Fibroblast of pulmonary artery (primary cell): ENCODE measurements at regions not wholly inside any gene's neighbourhood (a gene's known extent, or its start where the extent isn't known, plus 50 kb on each side); places are given as distances from the start of the nearest gene placed in this dataset.
A peak's percentile ranks its signal among the peaks of the same experiment; 100 is the strongest.

Experiments used
- DNase-seq: peaks from one replicate; pipeline ENCODE4 v3.0.0-alpha.2; 2010; ENCODE audit warnings: low read depth
- H3K4me3 ChIP-seq: replicated peaks from 2 replicates; pipeline ENCODE4 v1.5.1; 2011; ENCODE audit warnings: low read depth, mild to moderate bottlenecking, control low read depth, low read length, moderate library complexity
- TF ChIP-seq, protein P1 (sequence below): IDR thresholded peaks from 2 replicates; pipeline ENCODE4 v1.5.1; 2011; ENCODE audit warnings: mild to moderate bottlenecking, control low read depth, low read length, inconsistent platforms; ENCODE audit errors: missing control alignments

DNA sequence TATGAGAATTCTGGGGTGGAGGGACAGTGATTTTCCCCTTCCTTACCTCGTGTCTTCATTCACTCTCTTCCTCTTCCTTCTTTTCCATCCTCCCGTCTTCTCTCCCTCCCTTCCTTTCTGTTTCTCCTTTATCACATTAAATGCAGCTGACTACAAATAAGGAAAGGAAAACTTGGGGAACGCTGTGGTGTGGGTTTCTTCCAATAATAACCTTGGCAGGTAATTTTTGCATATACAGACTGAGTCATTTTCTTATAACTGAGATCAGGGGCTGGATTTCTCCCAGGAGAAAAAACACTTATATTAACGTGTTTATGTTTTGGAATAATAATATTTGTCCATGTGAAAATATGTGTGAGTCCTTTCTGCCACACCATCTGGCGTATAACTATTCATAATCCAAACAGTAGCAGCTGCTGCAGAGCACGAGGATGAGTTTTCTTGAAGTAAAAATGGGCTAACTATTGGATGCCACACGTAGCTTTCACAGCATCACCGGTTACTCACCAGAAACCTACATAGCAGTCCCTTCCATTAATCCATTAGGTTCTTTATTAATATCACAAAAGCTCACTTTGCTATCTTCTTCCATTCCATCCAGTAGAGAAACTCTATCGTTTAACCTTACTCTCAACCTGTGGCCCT is 139.2 kb upstream of the SASH1 start:
- DNase-seq = peak; percentile 8
- no peak overlapping the region for H3K4me3 ChIP-seq
- TF ChIP-seq, protein P1, sequence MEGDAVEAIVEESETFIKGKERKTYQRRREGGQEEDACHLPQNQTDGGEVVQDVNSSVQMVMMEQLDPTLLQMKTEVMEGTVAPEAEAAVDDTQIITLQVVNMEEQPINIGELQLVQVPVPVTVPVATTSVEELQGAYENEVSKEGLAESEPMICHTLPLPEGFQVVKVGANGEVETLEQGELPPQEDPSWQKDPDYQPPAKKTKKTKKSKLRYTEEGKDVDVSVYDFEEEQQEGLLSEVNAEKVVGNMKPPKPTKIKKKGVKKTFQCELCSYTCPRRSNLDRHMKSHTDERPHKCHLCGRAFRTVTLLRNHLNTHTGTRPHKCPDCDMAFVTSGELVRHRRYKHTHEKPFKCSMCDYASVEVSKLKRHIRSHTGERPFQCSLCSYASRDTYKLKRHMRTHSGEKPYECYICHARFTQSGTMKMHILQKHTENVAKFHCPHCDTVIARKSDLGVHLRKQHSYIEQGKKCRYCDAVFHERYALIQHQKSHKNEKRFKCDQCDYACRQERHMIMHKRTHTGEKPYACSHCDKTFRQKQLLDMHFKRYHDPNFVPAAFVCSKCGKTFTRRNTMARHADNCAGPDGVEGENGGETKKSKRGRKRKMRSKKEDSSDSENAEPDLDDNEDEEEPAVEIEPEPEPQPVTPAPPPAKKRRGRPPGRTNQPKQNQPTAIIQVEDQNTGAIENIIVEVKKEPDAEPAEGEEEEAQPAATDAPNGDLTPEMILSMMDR = no peak

DNA sequence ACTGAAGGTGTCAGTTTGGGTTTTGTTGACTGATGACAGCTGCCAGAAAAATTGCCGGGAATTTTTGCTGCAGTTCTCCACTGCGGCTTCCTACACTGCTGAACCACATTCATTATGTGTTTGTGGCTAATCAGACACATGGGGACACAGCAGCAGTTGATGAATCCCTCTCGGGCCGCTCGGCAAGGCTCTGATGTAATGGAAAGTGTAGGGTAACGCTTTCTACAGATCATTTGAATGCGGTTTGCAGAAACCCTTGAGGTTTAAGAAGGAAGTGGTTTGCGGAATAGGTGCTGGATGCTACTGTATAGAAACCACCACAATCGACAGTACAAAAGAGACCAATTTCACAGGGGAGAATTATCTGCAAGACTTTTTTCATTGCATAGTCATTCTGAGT is 138.7 kb upstream of the SASH1 start:
- H3K4me3 ChIP-seq = no peak overlapping the region
- TF ChIP-seq, protein P1 = no peak
- peak; percentile 41 for DNase-seq

DNA sequence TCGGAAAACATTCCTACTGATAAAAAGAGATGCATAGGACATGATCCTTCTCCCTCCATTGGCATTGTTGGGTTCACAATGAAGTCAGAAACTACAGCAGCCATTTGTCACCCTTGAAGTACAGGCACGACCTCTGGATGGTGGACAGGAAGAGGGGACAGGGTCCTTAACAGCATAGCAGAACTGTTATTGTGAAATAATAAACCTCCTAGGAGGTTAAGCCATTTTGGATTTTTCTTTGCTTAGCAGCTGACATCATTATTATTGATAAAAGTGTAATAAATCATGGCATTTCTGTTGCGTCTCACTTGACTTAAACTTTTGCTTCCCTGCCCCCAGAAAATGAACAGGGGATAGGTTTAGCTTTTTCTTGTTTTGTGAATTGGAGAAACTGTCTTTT is 134.3 kb upstream of the SASH1 start:
- TF ChIP-seq, protein P1 = no peak
- DNase-seq = no peak
- H3K4me3 ChIP-seq = no peak overlapping the region

DNA sequence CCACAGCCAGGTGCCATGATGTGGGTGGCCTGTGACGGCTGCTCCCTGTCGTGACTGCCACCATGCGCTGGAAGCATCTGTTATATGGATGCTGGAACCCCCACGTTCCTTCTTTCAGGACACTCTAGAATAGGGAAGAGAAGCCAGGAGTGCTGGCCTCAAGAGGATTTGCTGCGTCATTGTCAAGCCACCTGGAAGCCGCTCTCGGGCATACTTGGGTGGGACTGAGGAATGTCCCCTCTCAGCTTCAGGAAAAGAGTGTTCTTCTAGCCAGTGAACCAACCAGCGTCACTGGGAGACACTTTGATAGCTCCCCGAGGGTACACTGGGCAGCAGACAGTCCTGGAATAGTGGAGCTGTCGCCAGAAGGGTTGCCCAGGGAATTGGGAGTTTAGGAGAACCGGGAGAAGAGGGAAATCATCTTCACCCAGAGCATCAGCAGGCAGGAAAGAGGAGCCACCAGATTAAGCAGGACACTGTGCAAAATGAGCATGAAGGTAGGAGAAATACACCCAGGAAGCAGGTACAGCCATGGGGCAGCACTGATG is 130.8 kb upstream of the SASH1 start:
- TF ChIP-seq, protein P1 = no peak
- H3K4me3 ChIP-seq = no peak overlapping the region
- no peak for DNase-seq

DNA sequence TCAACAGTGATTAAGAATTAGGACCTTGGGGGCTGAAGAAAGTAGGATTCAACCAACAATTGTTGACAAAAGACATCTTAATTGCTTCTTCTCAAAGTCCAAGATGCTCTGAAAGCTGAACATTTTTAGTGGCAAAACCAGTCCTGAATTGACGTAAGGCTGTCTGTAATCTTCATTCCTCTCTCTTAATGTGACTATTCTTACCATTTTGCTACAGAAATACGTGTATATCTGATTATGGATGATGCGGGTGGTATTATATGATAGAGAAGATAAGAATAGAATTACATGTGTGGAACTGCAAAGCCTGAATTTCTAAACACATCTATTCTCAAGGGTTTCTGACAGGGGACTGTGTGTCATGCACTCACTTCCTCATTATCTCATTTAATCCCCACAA is 130.3 kb upstream of the SASH1 start:
- DNase-seq = no peak

DNA sequence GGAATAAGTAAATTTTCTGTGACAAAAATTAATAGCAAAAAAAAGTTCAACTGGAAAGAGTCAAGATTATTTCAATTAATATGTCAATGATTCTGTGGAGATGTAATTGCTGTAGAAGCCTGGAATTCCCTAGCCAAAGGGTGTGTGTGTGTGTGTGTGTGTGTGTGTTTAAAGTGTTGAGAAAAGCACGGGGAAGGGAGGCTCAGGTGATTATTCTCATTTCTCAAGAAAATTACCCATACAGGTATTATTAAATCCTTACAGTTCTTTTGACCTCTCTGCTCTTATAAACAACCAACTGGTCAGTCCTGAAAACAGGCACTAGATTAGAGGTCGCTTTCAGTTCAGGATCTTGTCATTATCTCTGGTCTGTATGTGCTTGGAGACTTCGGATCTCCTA is 129.3 kb upstream of the SASH1 start:
- H3K4me3 ChIP-seq = no peak overlapping the region
- no peak for DNase-seq
- TF ChIP-seq, protein P1 = no peak

More for the DNA sequence above, 130.3 kb upstream of the SASH1 start:
- TF ChIP-seq, protein P1 = no peak
- no peak overlapping the region for H3K4me3 ChIP-seq

DNA sequence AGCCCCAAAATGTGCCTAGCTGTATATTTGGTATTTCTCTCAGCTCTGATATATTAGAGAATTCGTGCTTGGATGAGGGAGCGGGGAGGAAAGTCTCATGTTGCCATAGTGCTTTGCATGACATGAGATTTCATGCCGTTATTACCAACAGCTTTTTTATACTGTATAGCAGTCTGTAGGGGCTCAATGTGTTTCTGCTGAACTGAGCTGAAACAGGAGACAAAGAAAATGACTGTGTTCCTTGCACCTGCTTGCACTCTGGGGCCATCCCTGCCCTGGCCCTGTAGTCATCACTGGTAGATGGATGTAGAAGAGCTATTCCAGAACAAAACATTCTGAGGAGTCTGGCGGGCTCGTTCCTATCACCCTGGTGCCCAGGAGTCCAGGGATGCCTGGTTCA is 128.0 kb upstream of the SASH1 start:
- H3K4me3 ChIP-seq = no peak overlapping the region
- TF ChIP-seq, protein P1 = no peak
- no peak for DNase-seq
